B cell (primary cell): ENCODE measurements at regions not wholly inside any gene's neighbourhood (a gene's known extent, or its start where the extent isn't known, plus 50 kb on each side); places are given as distances from the start of the nearest gene placed in this dataset.

Experiments used
- CTCF ChIP-seq: fragments of 200-600 bp; IDR thresholded peaks from one replicate; pipeline ENCODE4 v1.8.0; 2022; ENCODE audit warnings: antibody characterized with exemption, mild to moderate bottlenecking
- EZH2 ChIP-seq: IDR thresholded peaks from 2 replicates; pipeline ENCODE4 v1.6.1; 2012; ENCODE audit warnings: borderline replicate concordance, low read depth, mild to moderate bottlenecking, moderate library complexity, low read length; ENCODE audit not compliant: insufficient read depth, poor library complexity, severe bottlenecking

GRCh38 chrX:150227873-150228410 lies 135.2 kb upstream of the MAMLD1 start:
- TF ChIP-seq EZH2 (no peak), CTCF (no peak)
